ENCODE measurements at regions not wholly inside any gene's neighbourhood (a gene's known extent, or its start where the extent isn't known, plus 50 kb on each side); places are given as distances from the start of the nearest gene placed in this dataset.
"Not testable (repeated sequence)": the region's sequence is repeated elsewhere in the genome, so short reads cannot be mapped to it uniquely, and the experiment has no call there.

- no peak for DNase-seq
Measured at GRCh38 chr3:182148360-182148759, 436.6 kb downstream of the SOX2 start.

- no peak for DNase-seq
Measured at GRCh38 chr3:182149594-182149993, 437.9 kb downstream of the SOX2 start.

- not testable (repeated sequence) for DNase-seq
Measured at GRCh38 chr3:182156326-182156725, 444.6 kb downstream of the SOX2 start.

GRCh38 chr3:182165234-182165633 is 453.5 kb downstream of the SOX2 start:
- DNase-seq, result no peak

GRCh38 chr3:182172534-182172933 is 460.8 kb downstream of the SOX2 start:
- no peak for DNase-seq

GRCh38 chr3:182178488-182179200 is 466.9 kb downstream of the SOX2 start:
- no peak for DNase-seq

GRCh38 chr3:182179631-182180030 is 467.9 kb downstream of the SOX2 start:
- DNase-seq, result no peak

GRCh38 chr3:182180654-182181385 is 469.1 kb downstream of the SOX2 start:
- peak; percentile 7 for DNase-seq

- peak; percentile 30 for DNase-seq
Measured at GRCh38 chr3:182182531-182182968, 470.8 kb downstream of the SOX2 start.

GRCh38 chr3:182183716-182184430 is 472.1 kb downstream of the SOX2 start:
- DNase-seq, result no peak

GRCh38 chr3:182185313-182185712 is 473.6 kb downstream of the SOX2 start:
- no peak for DNase-seq

- DNase-seq, result no peak
Measured at GRCh38 chr3:182190056-182190455, 478.3 kb downstream of the SOX2 start.

- no peak for DNase-seq
Measured at GRCh38 chr3:182198345-182198744, 486.6 kb downstream of the SOX2 start.

GRCh38 chr3:182201456-182202168 is 489.9 kb downstream of the SOX2 start:
- no peak for DNase-seq

- peak; percentile 98 for DNase-seq
Measured at GRCh38 chr3:182212479-182213076, 500.9 kb downstream of the SOX2 start.

- no peak for DNase-seq
Measured at GRCh38 chr3:182214416-182214815, 502.7 kb downstream of the SOX2 start.

GRCh38 chr3:182215881-182216280 is 504.2 kb downstream of the SOX2 start:
- DNase-seq, result no peak

GRCh38 chr3:182216311-182216970 is 504.7 kb downstream of the SOX2 start:
- no peak for DNase-seq

- DNase-seq, result peak; percentile 5
Measured at GRCh38 chr3:182220013-182220412, 508.3 kb downstream of the SOX2 start.

GRCh38 chr3:182220471-182220870 is 508.7 kb downstream of the SOX2 start:
- no peak for DNase-seq

- no peak for DNase-seq
Measured at GRCh38 chr3:182226995-182227394, 515.3 kb downstream of the SOX2 start.

- DNase-seq, result no peak
Measured at GRCh38 chr3:182233405-182233804, 521.7 kb downstream of the SOX2 start.

Measured in NCI-H1105 (cell line).